ENCODE measurements at regions not wholly inside any gene's neighbourhood (a gene's known extent, or its start where the extent isn't known, plus 50 kb on each side); places are given as distances from the start of the nearest gene placed in this dataset.

DNA sequence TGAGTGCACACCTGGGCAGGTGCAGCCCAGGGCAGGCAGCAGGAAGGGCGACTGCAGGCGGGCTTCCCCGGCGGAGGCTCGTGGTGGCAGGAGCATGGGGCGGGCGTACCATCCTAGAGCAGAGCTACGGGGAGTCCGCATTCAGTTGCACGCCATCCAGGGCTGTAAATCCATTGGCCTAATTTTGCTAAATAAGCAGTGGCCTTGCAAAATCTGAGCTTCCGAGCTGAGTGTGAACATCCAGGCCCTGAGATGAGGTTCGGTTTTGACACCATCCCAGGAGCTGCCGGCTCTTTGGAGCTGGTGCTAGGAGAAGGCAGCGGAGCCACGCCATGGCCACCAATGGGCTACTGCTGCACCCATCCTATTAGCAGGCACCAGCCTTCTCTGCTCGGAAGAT is 664.8 kb downstream of the BRD1 start:
- no peak for TF ChIP-seq TAF1 (IDR thresholded peaks at IDR 0.05; ENCODE audit: low read depth, low read length)
- no peak for TF ChIP-seq POLR2A (IDR thresholded peaks at IDR 0.05; ENCODE audit: low read depth, low read length)

Measured in GM12891 (cell line).